H1 (cell line): ENCODE measurements at regions not wholly inside any gene's neighbourhood (a gene's known extent, or its start where the extent isn't known, plus 50 kb on each side); places are given as distances from the start of the nearest gene placed in this dataset.

Source experiments
- CTCF ChIA-PET: fragments of 300-600 bp; sonication (Branson Sonifier 250); formaldehyde crosslinking; loops from one replicate; lab custom pipeline; 2021; ENCODE audit not compliant: partially characterized antibody; lab: Charles Lee
- POLR2A ChIA-PET: fragments of 300-600 bp; sonication (Branson Sonifier 250); formaldehyde crosslinking; loops from one replicate; lab custom pipeline; 2021; ENCODE audit warnings: inconsistent platforms; ENCODE audit not compliant: partially characterized antibody; lab: Charles Lee
- DNase-seq, 2 experiments: peaks; one replicate each; pipeline versions ENCODE4 v3.0.0 to v3.0.0-alpha.2; 2010 to 2022; ENCODE audit warnings: low spot score in 2 of 2, low read depth in 1 of 2, mixed read lengths in 1 of 2
- FAIRE-seq: peaks from 2 replicates; lab custom pipeline; 2011; peaks lifted over from hg19 to GRCh38; lab: Jason Lieb, UNC
- H2AFZ ChIP-seq: 2 replicates; pipeline ENCODE4 v1.8.1; 2012; ENCODE audit warnings: low read length, inconsistent platforms
- H2AK5ac ChIP-seq: 2 replicates; pipeline ENCODE4 v1.6.1; 2013; ENCODE audit warnings: low read depth, low read length
- H2BK120ac ChIP-seq: replicated peaks from 2 replicates; pipeline ENCODE3; 2013; ENCODE audit warnings: low read depth, low read length, inconsistent platforms
- H2BK12ac ChIP-seq: 2 replicates; pipeline ENCODE4 v1.6.1; 2013; ENCODE audit warnings: low read depth, low read length
- H2BK15ac ChIP-seq: 2 replicates; pipeline ENCODE4 v1.6.1; 2013; ENCODE audit warnings: low read length
- H2BK20ac ChIP-seq: 2 replicates; pipeline ENCODE4 v1.6.1; 2013; ENCODE audit warnings: low read length
- H2BK5ac ChIP-seq: 2 replicates; pipeline ENCODE4 v1.6.1; 2013; ENCODE audit warnings: low read depth, low read length
- H3K14ac ChIP-seq: 2 replicates; pipeline ENCODE4 v1.6.1; 2013; ENCODE audit warnings: inconsistent platforms; ENCODE audit not compliant: insufficient read length
- H3K18ac ChIP-seq: 2 replicates; pipeline ENCODE4 v1.6.1; 2013; ENCODE audit warnings: low read length; ENCODE audit errors: extremely low read depth
- H3K23ac ChIP-seq: 2 replicates; pipeline ENCODE4 v1.6.1; 2013; ENCODE audit warnings: inconsistent platforms; ENCODE audit not compliant: insufficient read length
- H3K23me2 ChIP-seq: 2 replicates; pipeline ENCODE4 v1.6.1; 2013; ENCODE audit warnings: low read depth, low read length
- H3K27ac ChIP-seq: 2 replicates; pipeline ENCODE4 v1.6.1; 2011; ENCODE audit warnings: low read depth, low read length, inconsistent platforms
- H3K27me3 ChIP-seq, 4 experiments: replicated peaks in 1 of 4; 1 replicate in 1 of 4; 2 replicates in 3 of 4; pipeline versions ENCODE4 v1.6.1 to v1.8.1; 2011 to 2013; ENCODE audit warnings: low read length in 3 of 4, mild to moderate bottlenecking in 3 of 4, inconsistent platforms in 2 of 4, mixed read lengths in 2 of 4, moderate library complexity in 1 of 4; ENCODE audit not compliant: control insufficient read depth in 3 of 4, insufficient read depth in 3 of 4; ENCODE audit errors: extremely low read depth in 1 of 4
- H3K36me3 ChIP-seq, 4 experiments: 2 replicates each; pipeline versions ENCODE4 v1.6.1 to v1.8.1; 2011 to 2013; ENCODE audit warnings: mild to moderate bottlenecking in 4 of 4, low read length in 3 of 4, moderate library complexity in 2 of 4, control low read depth in 1 of 4, inconsistent platforms in 1 of 4; ENCODE audit not compliant: insufficient read depth in 4 of 4, control insufficient read depth in 2 of 4
- H3K4ac ChIP-seq: replicated peaks from 2 replicates; pipeline ENCODE3; 2013; ENCODE audit warnings: low read length, low read depth, mixed read lengths, inconsistent platforms; ENCODE audit not compliant: insufficient read length
- H3K4me1 ChIP-seq, 4 experiments: replicated peaks in 1 of 4; 1 replicate in 1 of 4; 2 replicates in 3 of 4; pipeline versions ENCODE4 v1.6.1 to v1.8.1; 2011 to 2013; ENCODE audit warnings: low read length in 3 of 4, inconsistent platforms in 2 of 4, mixed read lengths in 1 of 4; ENCODE audit not compliant: insufficient read depth in 4 of 4, control insufficient read depth in 3 of 4
- H3K4me2 ChIP-seq, 2 experiments: 2 replicates each; pipeline versions ENCODE4 v1.6.1 to v1.8.1; 2011 to 2013; ENCODE audit warnings: low read depth in 2 of 2, low read length in 2 of 2, control low read depth in 1 of 2, inconsistent platforms in 1 of 2, mild to moderate bottlenecking in 1 of 2; ENCODE audit not compliant: insufficient read depth in 1 of 2
- H3K4me3 ChIP-seq, 4 experiments: fragments of 200-600, 300-600 bp in 1 of 4; sonication (generic), shearing (Covaris generic), sonication (Bioruptor Twin) in 1 of 4; 2 replicates each; pipeline versions ENCODE4 v1.5.1 to v1.8.1; 2011 to 2016; ENCODE audit warnings: low read length in 4 of 4, low read depth in 3 of 4, control low read depth in 2 of 4, inconsistent platforms in 2 of 4, mild to moderate bottlenecking in 2 of 4, mixed read lengths in 1 of 4, moderate library complexity in 1 of 4; ENCODE audit not compliant: insufficient read depth in 2 of 4; ENCODE audit errors: extremely low read depth in 1 of 4
- H3K56ac ChIP-seq: replicated peaks from 2 replicates; pipeline ENCODE3; 2013; ENCODE audit warnings: low read depth, mild to moderate bottlenecking, mixed read lengths, low read length, inconsistent platforms; ENCODE audit not compliant: insufficient read length
- H3K79me1 ChIP-seq: 2 replicates; pipeline ENCODE4 v1.6.1; 2013; ENCODE audit warnings: low read depth, low read length, control low read depth
- H3K79me2 ChIP-seq, 2 experiments: 2 replicates each; pipeline versions ENCODE4 v1.6.1 to v1.8.1; 2012 to 2013; ENCODE audit warnings: low read length in 2 of 2, mild to moderate bottlenecking in 2 of 2, inconsistent platforms in 1 of 2; ENCODE audit not compliant: insufficient read depth in 2 of 2, control insufficient read depth in 1 of 2
- H3K9ac ChIP-seq, 4 experiments: replicated peaks in 1 of 4; 1 replicate in 1 of 4; 2 replicates in 3 of 4; pipeline versions ENCODE4 v1.6.1 to v1.8.1; 2011 to 2013; ENCODE audit warnings: low read depth in 3 of 4, low read length in 3 of 4, control low read depth in 2 of 4, mild to moderate bottlenecking in 2 of 4, moderate library complexity in 2 of 4, inconsistent platforms in 1 of 4; ENCODE audit errors: extremely low read depth in 1 of 4
- H3K9me3 ChIP-seq, 2 experiments: 2 replicates each; pipeline versions ENCODE4 v1.6.1 to v1.8.1; 2012 to 2013; ENCODE audit warnings: mild to moderate bottlenecking in 2 of 2, moderate library complexity in 2 of 2, control low read depth in 1 of 2, inconsistent platforms in 1 of 2, low read depth in 1 of 2, low read length in 1 of 2, mixed read lengths in 1 of 2; ENCODE audit not compliant: insufficient read depth in 2 of 2
- H4K20me1 ChIP-seq, 2 experiments: replicated peaks in 1 of 2; 2 replicates each; pipeline versions ENCODE3 to v1.8.1; 2011 to 2013; ENCODE audit warnings: inconsistent platforms in 2 of 2, low read length in 2 of 2, mild to moderate bottlenecking in 1 of 2; ENCODE audit not compliant: insufficient read depth in 2 of 2, control insufficient read depth in 1 of 2
- H4K5ac ChIP-seq: 2 replicates; pipeline ENCODE4 v1.6.1; 2013; ENCODE audit warnings: low read length, low read depth, mixed read lengths, inconsistent platforms; ENCODE audit not compliant: insufficient read length
- H4K8ac ChIP-seq: 2 replicates; pipeline ENCODE4 v1.8.0; 2013; ENCODE audit warnings: mild to moderate bottlenecking, moderate library complexity, low read length, inconsistent platforms; ENCODE audit not compliant: insufficient read depth; ENCODE audit errors: extremely low read depth
- H4K91ac ChIP-seq: replicated peaks from 2 replicates; pipeline ENCODE3; 2013; ENCODE audit warnings: low read length, mixed read lengths, inconsistent platforms; ENCODE audit not compliant: insufficient read length
- ASH2L ChIP-seq: fragments of 200-600, 300-600 bp; sonication (generic); IDR thresholded peaks from one replicate; pipeline ENCODE4 v1.7.1; 2017; ENCODE audit warnings: low read length
- CHD2 ChIP-seq: IDR thresholded peaks from 2 replicates; pipeline ENCODE4 v1.6.1; 2012; ENCODE audit warnings: low read length, improper control_type of control experiment
- EP300 ChIP-seq, 2 experiments: IDR thresholded peaks; 1 replicate in 1 of 2; 2 replicates in 1 of 2; pipeline ENCODE4 v1.6.1; 2011 to 2012; ENCODE audit warnings: low read depth in 2 of 2, low read length in 2 of 2, mild to moderate bottlenecking in 2 of 2, borderline replicate concordance in 1 of 2, inconsistent platforms in 1 of 2, moderate library complexity in 1 of 2
- FOSL1 ChIP-seq: IDR thresholded peaks from 2 replicates; pipeline ENCODE4 v1.6.1; 2011; ENCODE audit warnings: mild to moderate bottlenecking, low read depth, low read length, moderate library complexity; ENCODE audit not compliant: insufficient read depth
- SIN3A ChIP-seq, 2 experiments: IDR thresholded peaks in 1 of 2; conservative IDR thresholded peaks in 1 of 2; 2 replicates each; pipeline ENCODE4 v1.6.1; 2011 to 2012; ENCODE audit warnings: low read length in 2 of 2, improper control_type of control experiment in 1 of 2, low read depth in 1 of 2, mild to moderate bottlenecking in 1 of 2
- SRF ChIP-seq: IDR thresholded peaks from 2 replicates; pipeline ENCODE4 v1.6.1; 2011; ENCODE audit warnings: mild to moderate bottlenecking, low read depth, low read length, moderate library complexity
- ZNF274 ChIP-seq: IDR thresholded peaks from 2 replicates; pipeline ENCODE4 v1.7.0; 2012; ENCODE audit warnings: low read length, borderline replicate concordance; ENCODE audit errors: extremely low read depth
- WGBS, 2 experiments: shearing (Covaris generic) in 1 of 2; methylation state at CpG; one replicate each; pipeline versions ENCODE4 v1.1.6 to v1.1.7; 2013 to 2015; ENCODE audit warnings: low lambda C conversion rate in 2 of 2, mixed read lengths in 2 of 2, inconsistent platforms in 1 of 2, low coverage in 1 of 2, missing lambda C conversion rate in 1 of 2; ENCODE audit not compliant: insufficient replicate concordance in 2 of 2, insufficient coverage in 1 of 2, insufficient read length in 1 of 2; ENCODE audit errors: extremely low coverage in 1 of 2, missing lambda C conversion rate in 1 of 2; 5-methylcytosine and 5-hydroxymethylcytosine counted together

GRCh38 chr4:127533028-127533700 lies 99.6 kb upstream of the INTU start:
- 89% methylated on average over 1 of the region's 1 CpG; no CpG with 5 or more reads in 1 of the 2 experiments for WGBS, 2 experiments
- H3K79me2 ChIP-seq = no peaks in the 10 kb centered on the region

More at GRCh38 chr4:127533028-127533700, 99.6 kb upstream of the INTU start:
- CTCF ChIA-PET = interaction anchor here (0.8 to 1.2 kb wide), 4 partner anchors 54 to 121 kb away, joined by 3 to 4 read pairs (median 3); no protein-coding TSS in a partner anchor
- Histone ChIP-seq H3K18ac (no peak overlapping the region; the same call in 1 of the 2 replicates), H3K79me1 (no peaks in the 10 kb centered on the region), H3K27ac (no peak overlapping the region), H2BK120ac (no peak overlapping the region), H3K9me3 (no peaks in the 10 kb centered on the region), H4K91ac (no peak overlapping the region), H4K20me1 (no peaks in the 10 kb centered on the region), H2BK5ac (no peak overlapping the region), H3K4me3 (no peak overlapping the region), H3K9ac (no peak overlapping the region), H3K23me2 (no peaks in the 10 kb centered on the region), H4K8ac (no peak overlapping the region), H2AFZ (no peak overlapping the region), H3K27me3 (no peaks in the 10 kb centered on the region), H3K4me2 (no peak overlapping the region), H2BK12ac (no peak overlapping the region), H2BK20ac (peak overlapping the region; percentile 43; the same call in 1 of the 2 replicates), H4K5ac (no peak overlapping the region), H3K36me3 (no peaks in the 10 kb centered on the region), H3K4me1 (no peaks in the 10 kb centered on the region), H3K23ac (no peak overlapping the region), H3K4ac (no peak overlapping the region), H2BK15ac (peak overlapping the region; percentile 16; the same call in 1 of the 2 replicates), H2AK5ac (no peak overlapping the region), H3K14ac (no peak overlapping the region), H3K56ac (no peak overlapping the region)
- TF ChIP-seq ASH2L = no peak
- no peak for TF ChIP-seq ZNF274
- TF ChIP-seq SIN3A (conservative IDR thresholded peaks at IDR 0.05 in 1 of 2, IDR thresholded peaks at IDR 0.05 in 1 of 2; ENCODE audit: low read depth in 1 of 2, low read length in 2 of 2) = no peak
- no peak for TF ChIP-seq SRF
- no peak for TF ChIP-seq CHD2
- no peak for TF ChIP-seq EP300 (IDR thresholded peaks at IDR 0.05; ENCODE audit: borderline replicate concordance in 1 of 2, low read depth in 2 of 2, low read length in 2 of 2)
- no peak for TF ChIP-seq FOSL1
- no peak for DNase-seq
- no peak for FAIRE-seq
- POLR2A ChIA-PET = no interaction called here
